ENCODE measurements at regions not wholly inside any gene's neighbourhood (a gene's known extent, or its start where the extent isn't known, plus 50 kb on each side); places are given as distances from the start of the nearest gene placed in this dataset.
"Not testable (repeated sequence)": the region's sequence is repeated elsewhere in the genome, so short reads cannot be mapped to it uniquely, and the experiment has no call there.

DNA sequence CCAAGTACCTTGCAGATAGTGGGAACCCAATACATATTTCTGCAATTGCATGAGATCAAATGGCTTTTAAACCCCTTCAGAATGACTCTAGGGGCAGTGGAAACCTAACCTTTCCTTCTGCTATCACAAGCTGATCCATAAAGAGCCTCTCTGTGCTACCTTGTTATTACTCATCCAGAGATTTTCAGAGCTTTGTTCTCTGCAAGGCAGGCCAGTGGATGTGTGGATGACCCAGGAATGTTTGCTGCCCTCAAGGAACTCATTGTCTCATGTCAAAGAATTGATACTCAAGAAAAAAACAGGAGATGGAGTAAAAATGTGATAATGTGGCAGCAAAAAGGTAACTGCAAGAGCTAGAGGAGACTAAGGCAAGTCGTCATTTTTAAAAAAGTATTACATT, 164.1 kb downstream of the HMHB1 start:
- no peaks in the 10 kb centered on the region for H3K9me3 ChIP-seq (replicated peaks in 1 of 3)
- no peak overlapping the region for H3K27ac ChIP-seq
- H3K4me3 ChIP-seq, result no peak overlapping the region
- no peaks in the 10 kb centered on the region for H3K36me3 ChIP-seq (replicated peaks in 1 of 2)
- H3K4me1 ChIP-seq (replicated peaks in 1 of 2), result no peaks in the 10 kb centered on the region
- no peaks in the 10 kb centered on the region for H3K27me3 ChIP-seq
- WGBS, 4 donors, result 80 to 88% (median 84%) methylated on average over 1 of the region's 1 CpG
- TF ChIP-seq, protein P1, sequence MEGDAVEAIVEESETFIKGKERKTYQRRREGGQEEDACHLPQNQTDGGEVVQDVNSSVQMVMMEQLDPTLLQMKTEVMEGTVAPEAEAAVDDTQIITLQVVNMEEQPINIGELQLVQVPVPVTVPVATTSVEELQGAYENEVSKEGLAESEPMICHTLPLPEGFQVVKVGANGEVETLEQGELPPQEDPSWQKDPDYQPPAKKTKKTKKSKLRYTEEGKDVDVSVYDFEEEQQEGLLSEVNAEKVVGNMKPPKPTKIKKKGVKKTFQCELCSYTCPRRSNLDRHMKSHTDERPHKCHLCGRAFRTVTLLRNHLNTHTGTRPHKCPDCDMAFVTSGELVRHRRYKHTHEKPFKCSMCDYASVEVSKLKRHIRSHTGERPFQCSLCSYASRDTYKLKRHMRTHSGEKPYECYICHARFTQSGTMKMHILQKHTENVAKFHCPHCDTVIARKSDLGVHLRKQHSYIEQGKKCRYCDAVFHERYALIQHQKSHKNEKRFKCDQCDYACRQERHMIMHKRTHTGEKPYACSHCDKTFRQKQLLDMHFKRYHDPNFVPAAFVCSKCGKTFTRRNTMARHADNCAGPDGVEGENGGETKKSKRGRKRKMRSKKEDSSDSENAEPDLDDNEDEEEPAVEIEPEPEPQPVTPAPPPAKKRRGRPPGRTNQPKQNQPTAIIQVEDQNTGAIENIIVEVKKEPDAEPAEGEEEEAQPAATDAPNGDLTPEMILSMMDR (IDR thresholded peaks at IDR 0.05), result no peak
- no peak for TF ChIP-seq POLR2A (IDR thresholded peaks at IDR 0.05)
- intact Hi-C loops (cut with DNase I), result no loop called here
- no peak for DNase-seq

DNA sequence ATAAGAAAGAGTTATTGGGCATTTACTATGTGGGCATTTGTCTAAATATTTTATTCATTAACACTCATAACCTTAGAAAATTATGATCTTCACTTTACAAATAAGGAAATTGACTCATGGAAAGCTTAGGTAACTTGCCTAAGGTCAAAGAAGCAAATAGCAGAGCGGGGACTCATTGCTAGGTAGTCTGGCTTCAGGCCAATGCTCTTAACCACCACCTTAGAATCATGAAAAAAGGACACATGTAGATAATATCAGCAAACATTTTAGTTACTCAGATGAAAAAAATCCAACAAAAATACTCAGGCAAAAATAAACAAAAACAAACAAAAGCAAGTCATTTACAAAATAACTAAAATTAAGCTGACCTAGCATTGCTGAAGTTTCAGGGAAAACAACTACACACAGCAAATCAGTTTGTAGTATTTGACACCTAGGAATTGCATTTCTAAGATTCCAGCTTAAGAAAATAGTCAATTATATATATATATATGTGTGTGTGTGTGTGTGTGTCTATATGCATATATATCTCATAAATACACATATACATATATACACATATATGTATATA, 166.0 kb downstream of the HMHB1 start:
- no peak overlapping the region for H3K4me3 ChIP-seq
- no peaks in the 10 kb centered on the region for H3K36me3 ChIP-seq (replicated peaks in 1 of 2)
- intact Hi-C loops (cut with DNase I), result no loop called here
- H3K27ac ChIP-seq, result no peak overlapping the region
- DNase-seq, result no peak
- WGBS, 4 donors, result 0 to 90% (median 72%) methylated on average over 1 of the region's 1 CpG
- H3K4me1 ChIP-seq (replicated peaks in 1 of 2), result no peaks in the 10 kb centered on the region
- no peaks in the 10 kb centered on the region for H3K9me3 ChIP-seq (replicated peaks in 1 of 3)
- no peaks in the 10 kb centered on the region for H3K27me3 ChIP-seq
- TF ChIP-seq POLR2A (IDR thresholded peaks at IDR 0.05), result no peak
- TF ChIP-seq, protein P1 (IDR thresholded peaks at IDR 0.05), result no peak

DNA sequence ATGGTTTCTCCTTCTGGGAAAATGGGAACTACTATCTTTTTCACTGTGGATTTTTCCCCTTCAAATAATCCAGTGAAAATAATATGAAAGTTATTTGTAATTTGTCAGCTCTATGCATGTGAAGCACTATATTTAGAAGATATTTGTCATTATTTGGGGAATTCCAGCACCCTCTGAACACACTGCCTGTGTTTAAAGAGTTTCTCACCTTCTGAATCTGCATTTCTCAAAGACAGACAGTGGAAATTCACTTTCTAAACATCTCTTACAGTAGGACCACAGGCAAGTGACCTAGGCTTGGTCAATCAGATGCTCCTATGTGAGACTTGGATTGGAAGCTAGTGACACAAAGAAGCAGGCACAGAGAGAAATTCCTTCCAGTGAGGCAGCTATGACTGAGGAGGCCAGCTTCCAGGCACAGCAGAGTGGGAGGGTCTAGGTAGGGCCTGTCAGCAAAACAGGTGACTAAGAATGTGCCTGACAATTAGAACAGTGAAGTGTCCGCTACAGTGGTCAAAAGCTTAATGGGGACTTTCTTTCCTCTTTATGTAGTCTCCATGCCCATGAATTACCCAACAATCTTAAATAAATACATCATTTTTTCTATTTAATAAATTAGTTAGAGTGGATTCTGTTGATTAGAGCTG, 167.2 kb downstream of the HMHB1 start:
- TF ChIP-seq, protein P1 (IDR thresholded peaks at IDR 0.05), result no peak
- TF ChIP-seq POLR2A (IDR thresholded peaks at IDR 0.05), result no peak
- WGBS, 4 donors, result 44 to 100% (median 96%) methylated on average over 1 of the region's 1 CpG
- intact Hi-C loops (cut with DNase I), result no loop called here

DNA sequence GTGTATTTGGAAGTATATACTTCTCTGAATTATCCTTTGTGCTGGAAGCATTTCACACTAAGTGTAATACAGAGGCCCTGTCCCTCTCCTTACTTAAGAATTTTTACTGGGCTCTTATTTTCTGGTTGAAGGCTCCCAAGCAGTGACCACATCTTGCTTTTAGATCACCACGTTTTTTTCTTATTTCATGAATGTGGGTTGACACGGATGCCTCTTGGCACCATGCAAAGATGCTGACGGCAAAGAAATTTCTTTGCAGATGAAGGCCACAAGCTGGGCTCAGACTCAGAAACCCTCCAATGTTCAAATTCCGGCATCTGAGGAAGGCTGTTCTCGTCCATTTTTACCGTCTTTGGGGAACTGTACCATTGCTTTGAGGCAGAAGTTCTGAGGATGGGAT, 168.5 kb downstream of the HMHB1 start:
- no peaks in the 10 kb centered on the region for H3K4me1 ChIP-seq (replicated peaks in 1 of 2)
- no peak for TF ChIP-seq POLR2A (IDR thresholded peaks at IDR 0.05)
- TF ChIP-seq, protein P1 (IDR thresholded peaks at IDR 0.05), result no peak
- H3K27me3 ChIP-seq, result no peaks in the 10 kb centered on the region
- no peak overlapping the region for H3K4me3 ChIP-seq
- H3K27ac ChIP-seq, result no peak overlapping the region
- intact Hi-C loops (cut with DNase I), result no loop called here
- no peak for DNase-seq
- WGBS, 4 donors, result 80 to 86% (median 84%) methylated on average over 6 of the region's 6 CpGs
- H3K36me3 ChIP-seq (replicated peaks in 1 of 2), result no peaks in the 10 kb centered on the region
- no peaks in the 10 kb centered on the region for H3K9me3 ChIP-seq (replicated peaks in 1 of 3)

More for the DNA sequence above, 167.2 kb downstream of the HMHB1 start:
- no peaks in the 10 kb centered on the region for H3K4me1 ChIP-seq (replicated peaks in 1 of 2)
- no peak overlapping the region for H3K4me3 ChIP-seq
- no peaks in the 10 kb centered on the region for H3K36me3 ChIP-seq (replicated peaks in 1 of 2)
- no peak overlapping the region for H3K27ac ChIP-seq
- H3K9me3 ChIP-seq (replicated peaks in 1 of 3), result no peaks in the 10 kb centered on the region
- no peak for DNase-seq
- no peaks in the 10 kb centered on the region for H3K27me3 ChIP-seq

DNA sequence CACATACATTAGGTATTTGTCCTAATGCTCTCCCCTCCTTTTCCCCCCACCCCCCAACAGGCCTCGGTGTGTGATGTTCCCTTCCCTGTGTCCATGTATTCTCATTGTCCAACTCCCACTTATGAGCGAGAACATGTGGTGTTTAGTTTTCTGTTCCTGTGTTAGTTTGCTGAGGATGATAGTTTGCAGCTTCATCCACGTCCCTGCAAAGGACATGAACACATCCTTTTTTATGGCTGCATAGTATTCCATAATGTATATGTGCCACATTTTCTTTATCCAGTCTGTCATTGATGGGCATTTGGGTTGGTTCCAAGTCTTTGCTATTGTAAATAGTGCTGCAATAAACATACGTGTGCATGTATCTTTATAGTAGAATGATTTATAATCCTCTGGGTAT, 171.0 kb downstream of the HMHB1 start:
- H3K27me3 ChIP-seq; DNase-seq; H3K27ac ChIP-seq; H3K4me3 ChIP-seq; H3K9me3 ChIP-seq (replicated peaks in 1 of 3); H3K36me3 ChIP-seq (replicated peaks in 1 of 2); intact Hi-C loops (cut with DNase I); H3K4me1 ChIP-seq (replicated peaks in 1 of 2): not testable (repeated sequence)
- 81 to 86% (median 84%) methylated on average over 4 of the region's 4 CpGs for WGBS, 4 donors
